ENCODE measurements at regions not wholly inside any gene's neighbourhood (a gene's known extent, or its start where the extent isn't known, plus 50 kb on each side); places are given as distances from the start of the nearest gene placed in this dataset.
A peak's percentile ranks its signal among the peaks of the same experiment; 100 is the strongest.

GRCh38 chrX:145881175-145881995 is 63.8 kb downstream of the SLITRK2 start:
- Histone ChIP-seq H2BK12ac (ENCODE audit: low read depth, low read length) (no peak overlapping the region), H4K20me1 (replicated peaks in 1 of 2; ENCODE audit: control insufficient read depth in 1 of 2, insufficient read depth in 2 of 2, low read length in 2 of 2) (no peaks in the 10 kb centered on the region), H3K27ac (ENCODE audit: low read depth, low read length) (no peak overlapping the region), H3K9me3 (ENCODE audit: insufficient read depth in 2 of 2, low read depth in 1 of 2, low read length in 1 of 2) (no peaks in the 10 kb centered on the region), H3K9ac (replicated peaks in 1 of 4; ENCODE audit: extremely low read depth in 1 of 4, low read depth in 3 of 4, low read length in 3 of 4) (no peak overlapping the region), H3K56ac (replicated peaks; ENCODE audit: insufficient read length, low read depth, low read length) (no peak overlapping the region), H2BK120ac (replicated peaks; ENCODE audit: low read depth, low read length) (no peak overlapping the region), H3K23me2 (ENCODE audit: low read depth, low read length) (no peaks in the 10 kb centered on the region), H2AFZ (ENCODE audit: low read length) (no peak overlapping the region; the same call in 1 of the 2 replicates), H2BK15ac (ENCODE audit: low read length) (no peak overlapping the region), H3K23ac (ENCODE audit: insufficient read length) (no peak overlapping the region), H2AK5ac (ENCODE audit: low read depth, low read length) (no peak overlapping the region), H3K18ac (ENCODE audit: extremely low read depth, low read length) (no peak overlapping the region), H2BK5ac (ENCODE audit: low read depth, low read length) (no peak overlapping the region), H3K4me3 (ENCODE audit: extremely low read depth in 1 of 4, insufficient read depth in 2 of 4, low read depth in 3 of 4, low read length in 4 of 4) (peak overlapping the region in 1 of 4 experiments; percentile 35; a peak in 2 of 8 replicates), H3K79me2 (ENCODE audit: control insufficient read depth in 1 of 2, insufficient read depth in 2 of 2, low read length in 2 of 2) (no peaks in the 10 kb centered on the region), H2BK20ac (ENCODE audit: low read length) (no peak overlapping the region), H4K5ac (ENCODE audit: insufficient read length, low read depth, low read length) (no peak overlapping the region), H3K4me2 (ENCODE audit: insufficient read depth in 1 of 2, low read depth in 2 of 2, low read length in 2 of 2) (peak overlapping the region; percentile 38 to 58; a peak in 3 of 4 replicates), H4K8ac (ENCODE audit: extremely low read depth, insufficient read depth, low read length) (no peak overlapping the region), H3K36me3 (ENCODE audit: control insufficient read depth in 2 of 4, insufficient read depth in 4 of 4, low read length in 3 of 4) (no peaks in the 10 kb centered on the region), H3K27me3 (replicated peaks in 1 of 4; ENCODE audit: control insufficient read depth in 3 of 4, extremely low read depth in 1 of 4, insufficient read depth in 3 of 4, low read length in 3 of 4) (no peaks in the 10 kb centered on the region), H3K79me1 (ENCODE audit: low read depth, low read length) (no peaks in the 10 kb centered on the region), H3K14ac (ENCODE audit: insufficient read length) (no peak overlapping the region), H4K91ac (replicated peaks; ENCODE audit: insufficient read length, low read length) (no peak overlapping the region), H3K4me1 (replicated peaks in 1 of 4; ENCODE audit: control insufficient read depth in 3 of 4, insufficient read depth in 4 of 4, low read length in 3 of 4) (no peaks in the 10 kb centered on the region), H3K4ac (replicated peaks; ENCODE audit: insufficient read length, low read depth, low read length) (no peak overlapping the region)
- DNase-seq (ENCODE audit: low read depth in 1 of 2, low spot score in 2 of 2): no peak
- POLR2A ChIA-PET (ENCODE audit: partially characterized antibody): no interaction called here
- peak; percentile 42 for FAIRE-seq
- 37% methylated on average over 8 of the region's 14 CpGs; no CpG with 5 or more reads in 1 of the 2 experiments for WGBS, 2 experiments (ENCODE audit: extremely low coverage in 1 of 2, insufficient coverage in 1 of 2, insufficient read length in 1 of 2, insufficient replicate concordance in 2 of 2, low coverage in 1 of 2, low lambda C conversion rate in 2 of 2, missing lambda C conversion rate in 1 of 2)
- TF ChIP-seq, protein P1, sequence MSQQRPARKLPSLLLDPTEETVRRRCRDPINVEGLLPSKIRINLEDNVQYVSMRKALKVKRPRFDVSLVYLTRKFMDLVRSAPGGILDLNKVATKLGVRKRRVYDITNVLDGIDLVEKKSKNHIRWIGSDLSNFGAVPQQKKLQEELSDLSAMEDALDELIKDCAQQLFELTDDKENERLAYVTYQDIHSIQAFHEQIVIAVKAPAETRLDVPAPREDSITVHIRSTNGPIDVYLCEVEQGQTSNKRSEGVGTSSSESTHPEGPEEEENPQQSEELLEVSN (IDR thresholded peaks at IDR 0.05): peak; percentile 53; the same call in 1 of the 2 replicates
- peak; percentile 34 for TF ChIP-seq ASH2L (IDR thresholded peaks at IDR 0.05; ENCODE audit: low read length)
- TF ChIP-seq RXRA (IDR thresholded peaks at IDR 0.05; ENCODE audit: insufficient read depth, low read depth, low read length): no peak
- no peak for TF ChIP-seq EP300 (IDR thresholded peaks at IDR 0.05; ENCODE audit: borderline replicate concordance in 1 of 2, low read depth in 2 of 2, low read length in 2 of 2)
- CTCF ChIA-PET (ENCODE audit: partially characterized antibody): interaction anchor here (1.0 kb wide), 1 partner anchor 14 kb away, joined by 3 read pairs; no protein-coding TSS in a partner anchor
